Dermis blood vessel endothelial cell (primary cell): ENCODE measurements at regions not wholly inside any gene's neighbourhood (a gene's known extent, or its start where the extent isn't known, plus 50 kb on each side); places are given as distances from the start of the nearest gene placed in this dataset.

Source experiments
- DNase-seq: peaks from one replicate; pipeline ENCODE4 v3.0.0; 2010

GRCh38 chrX:39905538-39905891 is 192.2 kb downstream of the BCOR start:
- peak; percentile 19 for DNase-seq

- peak; percentile 11 for DNase-seq
Measured at GRCh38 chrX:39905946-39906345, 191.8 kb downstream of the BCOR start.

DNA sequence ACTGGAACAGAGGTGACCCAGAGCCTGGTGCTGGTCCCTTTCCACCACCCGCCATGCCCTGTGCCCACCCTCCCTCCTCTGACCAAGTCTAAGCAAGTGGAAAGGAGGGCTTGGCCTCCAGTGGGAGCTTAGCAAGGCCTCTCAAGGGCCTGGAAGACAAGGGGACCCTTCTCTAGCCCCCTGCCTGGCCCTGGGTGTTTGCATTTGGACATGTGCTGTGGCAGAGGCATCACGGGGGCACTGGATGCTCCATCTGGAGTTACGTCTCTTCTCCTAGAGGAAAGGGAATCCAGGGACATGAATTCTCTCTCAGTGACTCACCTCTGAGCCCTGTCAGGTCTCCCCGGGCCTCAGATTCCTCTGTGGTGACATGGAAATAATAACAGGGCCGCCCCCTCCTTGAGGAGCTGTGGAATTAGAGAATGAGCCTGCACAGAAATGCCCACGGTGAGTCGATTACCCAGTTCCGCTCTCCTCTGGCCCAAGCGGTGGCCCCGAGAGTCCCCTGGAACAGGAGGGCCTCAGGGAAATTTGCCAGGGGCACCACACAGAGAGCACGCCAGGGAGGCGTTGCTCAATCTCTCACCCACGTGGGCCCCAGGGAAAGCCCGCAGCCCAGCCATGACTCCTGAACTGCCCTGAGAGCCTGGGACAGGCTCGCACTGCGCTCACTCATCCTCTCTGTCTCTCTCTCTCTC is 189.6 kb downstream of the BCOR start:
- peak; percentile 70 for DNase-seq

DNA sequence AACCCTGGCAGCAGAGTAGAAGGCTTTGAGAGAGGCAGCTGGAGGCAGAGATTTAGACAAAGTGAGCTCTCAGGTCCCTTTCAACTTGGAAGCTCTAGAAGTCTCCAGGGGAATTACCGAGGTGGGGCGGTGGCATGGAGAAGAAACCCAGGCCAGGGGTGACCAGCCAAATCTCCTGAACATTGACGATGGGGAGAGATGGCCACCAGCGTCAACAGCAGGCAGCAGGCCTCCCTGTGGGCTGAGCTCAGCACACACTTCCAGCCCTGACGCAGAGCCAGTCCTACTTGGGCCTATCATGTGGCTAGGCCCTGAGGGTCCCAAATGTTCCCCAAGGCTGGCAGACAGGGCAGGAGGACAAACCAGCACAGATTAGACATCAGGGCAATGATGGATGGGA is 187.8 kb downstream of the BCOR start:
- DNase-seq: no peak

DNA sequence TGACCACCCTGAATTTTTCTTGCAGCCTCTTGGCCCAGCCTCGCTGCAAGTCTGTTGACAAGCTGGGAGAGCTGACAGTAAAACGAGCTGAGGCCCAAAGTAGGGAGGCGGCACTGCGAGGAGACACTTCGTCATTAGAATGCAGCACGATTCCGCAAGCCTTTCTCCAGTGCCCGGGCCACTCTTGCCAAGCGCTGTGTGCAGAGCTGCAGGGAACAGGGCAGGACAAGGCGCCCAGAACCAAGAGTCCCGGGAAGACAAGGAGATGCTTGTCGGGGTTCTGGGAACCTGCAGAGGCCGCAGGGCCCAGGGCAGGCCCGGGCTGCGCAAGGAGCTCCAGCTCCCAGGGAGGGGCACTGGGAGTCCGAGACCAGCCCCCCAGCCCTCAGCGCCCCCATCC is 187.1 kb downstream of the BCOR start:
- no peak for DNase-seq

DNA sequence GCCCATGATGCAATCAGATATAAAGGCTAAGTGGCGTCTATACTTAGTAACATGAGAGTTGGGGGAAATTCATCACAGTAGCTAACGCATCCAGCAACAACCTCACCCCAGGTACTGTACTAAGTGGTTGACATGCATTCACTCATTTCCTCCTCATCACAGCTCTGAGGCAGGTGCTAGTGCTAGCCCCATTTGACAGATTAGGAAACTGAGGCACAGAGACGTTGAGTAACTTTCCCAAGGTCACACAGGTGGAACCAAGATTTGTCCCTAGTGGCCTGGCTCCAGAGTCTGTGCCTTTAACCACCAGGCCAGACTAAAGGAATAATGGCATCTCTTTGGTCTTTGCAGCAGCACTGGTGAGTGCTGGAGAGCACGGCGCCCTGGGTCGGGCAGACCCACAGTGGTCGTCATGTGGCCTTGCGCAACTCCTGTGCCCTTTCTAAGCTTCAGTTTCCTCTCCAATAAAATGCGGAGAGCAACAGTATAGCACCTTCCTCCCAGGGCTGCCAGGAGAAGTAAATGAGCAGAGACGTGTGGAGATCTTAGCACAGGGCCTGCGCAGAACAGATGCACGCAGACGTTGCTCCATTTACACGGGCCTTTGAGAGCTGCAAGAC is 186.4 kb downstream of the BCOR start:
- DNase-seq: no peak

DNA sequence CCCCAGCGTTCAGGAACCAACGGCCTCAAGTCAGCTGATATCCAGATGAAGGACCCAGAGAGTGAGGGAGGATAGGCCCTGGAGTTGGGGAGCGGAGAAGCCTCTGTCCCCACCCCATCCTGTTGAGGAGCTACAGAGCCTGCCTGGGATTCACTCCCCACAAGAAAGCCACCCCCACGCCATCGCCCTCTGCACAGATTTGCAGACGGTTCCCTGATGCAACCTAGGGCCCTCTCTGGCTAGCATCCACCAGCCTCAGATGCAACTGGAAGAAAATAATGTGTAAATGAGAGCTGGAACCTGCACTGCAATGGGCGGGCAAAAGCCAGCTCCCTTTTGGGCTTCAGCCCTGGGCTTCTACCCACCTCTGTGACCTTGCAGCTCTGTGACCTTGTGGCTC is 185.6 kb downstream of the BCOR start:
- no peak for DNase-seq

- no peak for DNase-seq
Measured at GRCh38 chrX:39915081-39915480, 182.7 kb downstream of the BCOR start.

- DNase-seq: no peak
Measured at GRCh38 chrX:39915596-39915995, 182.2 kb downstream of the BCOR start.

DNA sequence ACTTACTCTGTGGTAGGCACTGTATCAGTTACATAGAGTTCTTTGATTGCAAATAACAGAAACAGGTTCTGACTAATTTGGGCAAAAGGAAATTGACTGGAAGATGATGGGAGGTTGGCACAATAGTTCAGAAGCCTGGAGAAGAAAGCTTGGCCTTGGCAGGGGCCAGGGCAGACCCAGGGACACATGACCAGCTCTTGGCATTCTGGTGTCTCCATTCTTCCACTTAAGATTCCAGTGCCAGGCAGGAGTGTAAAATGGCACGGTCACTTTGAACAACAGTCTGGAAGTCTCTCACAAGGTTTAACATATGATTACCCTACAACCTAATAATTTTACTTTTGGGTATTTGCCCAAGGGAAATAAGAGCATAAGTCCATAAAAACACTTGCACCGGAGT is 175.9 kb downstream of the BCOR start:
- DNase-seq: no peak

DNA sequence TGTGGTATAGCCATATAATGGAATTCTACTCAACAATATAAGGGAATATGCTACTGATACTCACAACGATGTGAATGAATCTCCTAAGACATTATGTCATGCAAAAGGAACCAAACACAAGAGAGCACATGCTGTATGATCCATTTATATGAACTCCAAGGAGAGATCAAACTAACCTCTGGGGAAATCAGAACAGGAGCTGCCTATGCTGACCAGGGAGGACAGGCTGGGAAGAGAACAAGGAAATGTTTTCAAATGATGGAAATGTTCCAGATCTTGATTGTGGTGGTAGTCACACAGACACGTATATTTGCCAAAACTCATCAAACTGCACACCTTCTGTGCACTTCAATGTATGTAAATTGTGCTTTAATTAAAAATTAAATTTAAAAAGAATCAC is 175.3 kb downstream of the BCOR start:
- no peak for DNase-seq

DNA sequence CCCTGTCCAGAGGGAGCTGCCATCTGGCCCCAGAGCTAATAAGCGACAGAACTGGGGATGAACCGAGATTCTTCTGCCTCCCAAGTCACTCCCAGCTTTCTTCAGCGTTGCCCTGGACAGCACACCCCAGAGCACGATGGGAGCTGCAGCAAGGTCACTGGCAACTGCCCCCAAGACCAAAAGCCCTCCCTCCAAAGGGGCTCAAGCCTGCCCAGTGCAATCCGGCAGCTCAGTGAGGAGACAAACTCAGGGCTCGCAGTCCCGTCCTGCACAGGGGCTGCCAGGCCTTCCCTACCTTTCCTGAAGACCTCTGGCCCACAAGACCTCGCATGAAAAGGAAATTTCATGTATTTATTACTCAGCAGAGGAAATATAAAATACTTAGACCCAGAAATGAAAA is 174.8 kb downstream of the BCOR start:
- no peak for DNase-seq

GRCh38 chrX:39927380-39927779 is 170.4 kb downstream of the BCOR start:
- no peak for DNase-seq

DNA sequence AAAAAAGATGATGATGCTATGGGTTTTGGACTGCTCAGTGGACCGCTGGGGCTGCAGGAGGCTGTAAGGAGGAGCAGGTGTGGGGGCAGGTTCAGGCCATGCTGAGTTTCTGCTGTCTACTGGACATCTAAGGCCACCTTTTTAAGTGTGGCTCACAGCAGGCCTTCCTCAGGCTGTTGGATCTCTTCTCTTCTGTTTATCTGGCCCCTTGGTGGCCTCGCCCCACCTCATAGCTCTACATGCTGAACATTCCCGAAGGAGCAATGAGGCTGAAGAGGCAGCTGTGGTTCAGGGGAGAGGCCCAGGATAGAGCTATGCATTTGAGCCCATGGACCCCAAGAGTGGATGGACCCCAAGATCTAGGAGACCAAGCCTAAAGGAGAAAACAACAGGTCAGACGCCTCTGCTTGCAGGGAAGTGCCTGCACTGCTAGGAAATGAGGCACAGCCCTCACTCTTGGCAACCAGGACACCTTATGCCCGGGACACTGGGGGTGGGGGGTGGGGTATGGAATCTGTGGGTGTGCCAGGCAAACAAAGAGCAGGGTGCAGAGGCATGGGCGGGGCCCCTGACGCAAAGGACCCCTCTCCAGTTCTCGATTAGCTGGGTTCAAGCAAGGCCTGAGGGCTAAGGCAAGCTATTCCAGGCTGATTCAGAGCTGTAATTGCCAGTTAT is 168.9 kb downstream of the BCOR start:
- DNase-seq: no peak

DNA sequence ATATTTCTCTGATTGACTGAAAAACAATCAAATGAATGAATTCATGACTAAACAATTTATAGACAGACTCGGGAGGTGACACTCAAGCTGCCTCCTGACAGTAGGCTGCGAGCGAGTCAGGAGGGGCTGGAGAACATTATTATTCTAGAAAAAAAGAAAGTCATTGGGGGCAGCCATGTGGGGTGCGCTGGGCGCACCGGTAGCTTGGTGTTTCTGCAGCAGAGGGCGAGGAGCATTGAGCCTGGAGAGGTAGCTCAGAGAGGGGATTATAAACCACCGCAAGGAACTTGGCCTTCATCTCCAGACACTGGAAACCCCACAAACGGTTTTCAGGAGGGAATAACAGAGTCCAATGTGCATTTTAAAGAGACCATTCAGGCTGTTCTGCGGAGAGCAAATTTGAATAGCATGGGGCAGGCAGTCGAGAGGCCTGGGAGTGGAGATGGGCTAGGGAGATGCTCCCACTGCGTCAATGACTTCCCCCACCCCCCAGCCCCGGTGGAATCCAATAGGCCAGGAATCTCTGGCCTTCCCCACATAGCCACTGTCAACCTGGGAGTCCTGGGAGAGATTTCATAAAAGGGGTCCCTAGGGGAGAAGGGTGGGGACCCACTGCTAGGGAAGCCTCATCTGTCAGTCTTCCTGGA is 168.3 kb downstream of the BCOR start:
- DNase-seq: no peak

- no peak for DNase-seq
Measured at GRCh38 chrX:39930786-39931528, 166.8 kb downstream of the BCOR start.

GRCh38 chrX:39931529-39932282 is 166.1 kb downstream of the BCOR start:
- DNase-seq: no peak

DNA sequence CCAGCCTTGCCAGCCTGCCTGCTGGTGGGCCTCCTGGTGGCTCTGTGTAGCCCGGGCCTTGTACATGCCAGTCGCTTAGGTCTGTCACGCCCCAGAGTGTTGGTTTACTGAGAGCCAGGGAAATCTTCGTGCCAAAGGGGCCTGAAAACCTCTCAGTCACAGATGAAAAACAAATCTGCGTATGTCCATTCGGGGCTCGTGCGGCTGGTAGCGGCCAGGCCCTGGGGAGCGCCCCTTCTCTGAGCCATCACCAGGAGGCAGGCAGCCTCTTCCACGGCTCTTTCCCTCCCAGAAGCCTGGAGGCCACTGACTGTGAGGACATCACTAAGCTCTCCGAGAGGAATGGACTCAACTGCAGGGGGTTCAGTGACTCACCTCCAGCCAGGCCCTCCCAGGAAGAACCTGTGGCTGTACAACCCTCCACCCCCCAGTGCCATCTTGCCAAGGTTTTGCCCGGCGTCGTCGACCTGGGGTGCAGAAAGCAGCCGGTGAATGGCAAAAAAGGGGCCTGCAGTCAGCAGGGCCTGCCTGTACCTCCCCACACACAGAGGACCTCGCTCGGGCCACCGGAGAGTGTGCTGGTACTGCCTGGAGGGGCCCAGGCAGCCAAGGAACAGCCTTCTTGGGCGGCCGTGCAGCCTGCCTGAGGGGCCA is 162.2 kb downstream of the BCOR start:
- no peak for DNase-seq

DNA sequence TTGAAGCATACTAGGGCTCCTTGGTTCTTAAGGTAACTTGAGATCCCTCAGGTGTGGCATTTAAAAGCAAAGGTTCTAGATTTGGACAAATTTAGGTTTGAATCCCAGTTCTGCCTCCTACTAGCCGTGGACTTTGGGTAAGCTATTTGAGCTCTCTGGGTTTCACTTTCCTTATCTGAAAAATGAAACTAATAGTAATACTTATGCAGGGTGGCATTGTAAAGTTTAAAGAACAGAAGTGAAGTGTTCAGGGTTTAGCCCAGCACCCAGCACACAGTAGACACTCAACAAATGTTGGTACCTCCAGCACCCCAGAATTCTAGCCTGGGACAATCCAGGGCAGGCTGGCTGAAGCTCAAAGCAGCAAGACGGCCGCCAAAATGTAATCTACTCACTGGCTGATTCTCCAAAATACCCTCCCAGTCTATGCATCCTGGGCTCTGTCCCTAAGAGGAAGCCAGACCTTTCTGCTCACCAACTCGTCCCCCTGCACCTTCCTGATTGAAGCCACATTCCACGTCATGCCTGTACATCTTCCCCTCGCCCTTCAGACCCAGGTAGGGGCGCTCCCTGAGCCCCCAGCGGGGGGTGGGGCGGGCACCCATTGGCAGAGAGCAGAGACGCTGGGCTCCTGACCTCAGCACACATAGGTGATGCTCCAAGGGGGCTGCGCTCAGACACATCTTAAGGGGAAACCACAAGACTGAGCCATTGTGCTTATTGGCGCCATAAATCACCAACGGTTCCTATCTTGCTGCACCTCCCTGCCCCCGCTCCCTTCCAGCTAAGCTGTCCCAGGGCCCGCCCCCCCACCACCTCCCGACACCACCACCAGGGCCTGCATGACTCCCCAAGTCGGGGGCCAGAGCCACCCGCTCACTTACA is 160.6 kb downstream of the BCOR start:
- DNase-seq: no peak

- DNase-seq: no peak
Measured at GRCh38 chrX:39938466-39938865, 159.3 kb downstream of the BCOR start.

GRCh38 chrX:39939678-39940077 is 158.1 kb downstream of the BCOR start:
- DNase-seq: no peak
